H1 (cell line): ENCODE measurements at regions not wholly inside any gene's neighbourhood (a gene's known extent, or its start where the extent isn't known, plus 50 kb on each side); places are given as distances from the start of the nearest gene placed in this dataset.

ENCODE experiments used
- CTCF ChIA-PET: fragments of 300-600 bp; sonication (Branson Sonifier 250); formaldehyde crosslinking; loops from one replicate; lab custom pipeline; 2021; ENCODE audit not compliant: partially characterized antibody; lab: Charles Lee
- POLR2A ChIA-PET: fragments of 300-600 bp; sonication (Branson Sonifier 250); formaldehyde crosslinking; loops from one replicate; lab custom pipeline; 2021; ENCODE audit warnings: inconsistent platforms; ENCODE audit not compliant: partially characterized antibody; lab: Charles Lee
- DNase-seq, 2 experiments: peaks; one replicate each; pipeline versions ENCODE4 v3.0.0 to v3.0.0-alpha.2; 2010 to 2022; ENCODE audit warnings: low spot score in 2 of 2, low read depth in 1 of 2, mixed read lengths in 1 of 2
- FAIRE-seq: peaks from 2 replicates; lab custom pipeline; 2011; peaks lifted over from hg19 to GRCh38; lab: Jason Lieb, UNC
- H2AFZ ChIP-seq: 2 replicates; pipeline ENCODE4 v1.8.1; 2012; ENCODE audit warnings: low read length, inconsistent platforms
- H2AK5ac ChIP-seq: 2 replicates; pipeline ENCODE4 v1.6.1; 2013; ENCODE audit warnings: low read depth, low read length
- H2BK120ac ChIP-seq: replicated peaks from 2 replicates; pipeline ENCODE3; 2013; ENCODE audit warnings: low read depth, low read length, inconsistent platforms
- H2BK12ac ChIP-seq: 2 replicates; pipeline ENCODE4 v1.6.1; 2013; ENCODE audit warnings: low read depth, low read length
- H2BK15ac ChIP-seq: 2 replicates; pipeline ENCODE4 v1.6.1; 2013; ENCODE audit warnings: low read length
- H2BK20ac ChIP-seq: 2 replicates; pipeline ENCODE4 v1.6.1; 2013; ENCODE audit warnings: low read length
- H2BK5ac ChIP-seq: 2 replicates; pipeline ENCODE4 v1.6.1; 2013; ENCODE audit warnings: low read depth, low read length
- H3K14ac ChIP-seq: 2 replicates; pipeline ENCODE4 v1.6.1; 2013; ENCODE audit warnings: inconsistent platforms; ENCODE audit not compliant: insufficient read length
- H3K18ac ChIP-seq: 2 replicates; pipeline ENCODE4 v1.6.1; 2013; ENCODE audit warnings: low read length; ENCODE audit errors: extremely low read depth
- H3K23ac ChIP-seq: 2 replicates; pipeline ENCODE4 v1.6.1; 2013; ENCODE audit warnings: inconsistent platforms; ENCODE audit not compliant: insufficient read length
- H3K23me2 ChIP-seq: 2 replicates; pipeline ENCODE4 v1.6.1; 2013; ENCODE audit warnings: low read depth, low read length
- H3K27ac ChIP-seq: 2 replicates; pipeline ENCODE4 v1.6.1; 2011; ENCODE audit warnings: low read depth, low read length, inconsistent platforms
- H3K27me3 ChIP-seq, 4 experiments: replicated peaks in 1 of 4; 1 replicate in 1 of 4; 2 replicates in 3 of 4; pipeline versions ENCODE4 v1.6.1 to v1.8.1; 2011 to 2013; ENCODE audit warnings: low read length in 3 of 4, mild to moderate bottlenecking in 3 of 4, inconsistent platforms in 2 of 4, mixed read lengths in 2 of 4, moderate library complexity in 1 of 4; ENCODE audit not compliant: control insufficient read depth in 3 of 4, insufficient read depth in 3 of 4; ENCODE audit errors: extremely low read depth in 1 of 4
- H3K36me3 ChIP-seq, 4 experiments: 2 replicates each; pipeline versions ENCODE4 v1.6.1 to v1.8.1; 2011 to 2013; ENCODE audit warnings: mild to moderate bottlenecking in 4 of 4, low read length in 3 of 4, moderate library complexity in 2 of 4, control low read depth in 1 of 4, inconsistent platforms in 1 of 4; ENCODE audit not compliant: insufficient read depth in 4 of 4, control insufficient read depth in 2 of 4
- H3K4ac ChIP-seq: replicated peaks from 2 replicates; pipeline ENCODE3; 2013; ENCODE audit warnings: low read length, low read depth, mixed read lengths, inconsistent platforms; ENCODE audit not compliant: insufficient read length
- H3K4me1 ChIP-seq, 4 experiments: replicated peaks in 1 of 4; 1 replicate in 1 of 4; 2 replicates in 3 of 4; pipeline versions ENCODE4 v1.6.1 to v1.8.1; 2011 to 2013; ENCODE audit warnings: low read length in 3 of 4, inconsistent platforms in 2 of 4, mixed read lengths in 1 of 4; ENCODE audit not compliant: insufficient read depth in 4 of 4, control insufficient read depth in 3 of 4
- H3K4me2 ChIP-seq, 2 experiments: 2 replicates each; pipeline versions ENCODE4 v1.6.1 to v1.8.1; 2011 to 2013; ENCODE audit warnings: low read depth in 2 of 2, low read length in 2 of 2, control low read depth in 1 of 2, inconsistent platforms in 1 of 2, mild to moderate bottlenecking in 1 of 2; ENCODE audit not compliant: insufficient read depth in 1 of 2
- H3K4me3 ChIP-seq, 4 experiments: fragments of 200-600, 300-600 bp in 1 of 4; sonication (generic), shearing (Covaris generic), sonication (Bioruptor Twin) in 1 of 4; 2 replicates each; pipeline versions ENCODE4 v1.5.1 to v1.8.1; 2011 to 2016; ENCODE audit warnings: low read length in 4 of 4, low read depth in 3 of 4, control low read depth in 2 of 4, inconsistent platforms in 2 of 4, mild to moderate bottlenecking in 2 of 4, mixed read lengths in 1 of 4, moderate library complexity in 1 of 4; ENCODE audit not compliant: insufficient read depth in 2 of 4; ENCODE audit errors: extremely low read depth in 1 of 4
- H3K56ac ChIP-seq: replicated peaks from 2 replicates; pipeline ENCODE3; 2013; ENCODE audit warnings: low read depth, mild to moderate bottlenecking, mixed read lengths, low read length, inconsistent platforms; ENCODE audit not compliant: insufficient read length
- H3K79me1 ChIP-seq: 2 replicates; pipeline ENCODE4 v1.6.1; 2013; ENCODE audit warnings: low read depth, low read length, control low read depth
- H3K79me2 ChIP-seq, 2 experiments: 2 replicates each; pipeline versions ENCODE4 v1.6.1 to v1.8.1; 2012 to 2013; ENCODE audit warnings: low read length in 2 of 2, mild to moderate bottlenecking in 2 of 2, inconsistent platforms in 1 of 2; ENCODE audit not compliant: insufficient read depth in 2 of 2, control insufficient read depth in 1 of 2
- H3K9ac ChIP-seq, 4 experiments: replicated peaks in 1 of 4; 1 replicate in 1 of 4; 2 replicates in 3 of 4; pipeline versions ENCODE4 v1.6.1 to v1.8.1; 2011 to 2013; ENCODE audit warnings: low read depth in 3 of 4, low read length in 3 of 4, control low read depth in 2 of 4, mild to moderate bottlenecking in 2 of 4, moderate library complexity in 2 of 4, inconsistent platforms in 1 of 4; ENCODE audit errors: extremely low read depth in 1 of 4
- H3K9me3 ChIP-seq, 2 experiments: 2 replicates each; pipeline versions ENCODE4 v1.6.1 to v1.8.1; 2012 to 2013; ENCODE audit warnings: mild to moderate bottlenecking in 2 of 2, moderate library complexity in 2 of 2, control low read depth in 1 of 2, inconsistent platforms in 1 of 2, low read depth in 1 of 2, low read length in 1 of 2, mixed read lengths in 1 of 2; ENCODE audit not compliant: insufficient read depth in 2 of 2
- H4K20me1 ChIP-seq, 2 experiments: replicated peaks in 1 of 2; 2 replicates each; pipeline versions ENCODE3 to v1.8.1; 2011 to 2013; ENCODE audit warnings: inconsistent platforms in 2 of 2, low read length in 2 of 2, mild to moderate bottlenecking in 1 of 2; ENCODE audit not compliant: insufficient read depth in 2 of 2, control insufficient read depth in 1 of 2
- H4K5ac ChIP-seq: 2 replicates; pipeline ENCODE4 v1.6.1; 2013; ENCODE audit warnings: low read length, low read depth, mixed read lengths, inconsistent platforms; ENCODE audit not compliant: insufficient read length
- H4K8ac ChIP-seq: 2 replicates; pipeline ENCODE4 v1.8.0; 2013; ENCODE audit warnings: mild to moderate bottlenecking, moderate library complexity, low read length, inconsistent platforms; ENCODE audit not compliant: insufficient read depth; ENCODE audit errors: extremely low read depth
- H4K91ac ChIP-seq: replicated peaks from 2 replicates; pipeline ENCODE3; 2013; ENCODE audit warnings: low read length, mixed read lengths, inconsistent platforms; ENCODE audit not compliant: insufficient read length
- CBX8 ChIP-seq: fragments of 300-800, 300-1000 bp; sonication (generic); IDR thresholded peaks from 2 replicates; pipeline ENCODE4 v1.7.1; 2016; ENCODE audit warnings: low read depth, low read length, borderline replicate concordance
- RNF2 ChIP-seq: fragments of 200-900, 300-1000 bp; sonication (generic); IDR thresholded peaks from 2 replicates; pipeline ENCODE4 v1.7.1; 2016; ENCODE audit warnings: borderline replicate concordance, low read depth, mild to moderate bottlenecking, antibody characterized with exemption, low read length; ENCODE audit not compliant: poor library complexity, severe bottlenecking; ENCODE audit errors: missing control alignments
- whole genome bisulfite sequencing, 2 experiments: shearing (Covaris generic) in 1 of 2; methylation state at CpG; one replicate each; pipeline versions ENCODE4 v1.1.6 to v1.1.7; 2013 to 2015; ENCODE audit warnings: low lambda C conversion rate in 2 of 2, mixed read lengths in 2 of 2, inconsistent platforms in 1 of 2, low coverage in 1 of 2, missing lambda C conversion rate in 1 of 2; ENCODE audit not compliant: insufficient replicate concordance in 2 of 2, insufficient coverage in 1 of 2, insufficient read length in 1 of 2; ENCODE audit errors: extremely low coverage in 1 of 2, missing lambda C conversion rate in 1 of 2; 5-methylcytosine and 5-hydroxymethylcytosine counted together

GRCh38 chr3:61401359-61401758, 150.1 kb upstream of the FHIT start:
- H2BK5ac ChIP-seq: no peak overlapping the region
- no peak overlapping the region for H3K27ac ChIP-seq
- no peaks in the 10 kb centered on the region for H3K79me2 ChIP-seq
- POLR2A ChIA-PET: no interaction called here
- H3K36me3 ChIP-seq: no peaks in the 10 kb centered on the region
- CTCF ChIA-PET: no interaction called here
- H3K79me1 ChIP-seq: no peaks in the 10 kb centered on the region
- no peak for FAIRE-seq
- no peak overlapping the region for H2AK5ac ChIP-seq
- H3K4me2 ChIP-seq: no peak overlapping the region
- no peak overlapping the region for H2BK120ac ChIP-seq
- H3K9ac ChIP-seq: no peak overlapping the region
- no peak for DNase-seq
- no peaks in the 10 kb centered on the region for H4K20me1 ChIP-seq
- H2BK20ac ChIP-seq: no peak overlapping the region
- H2AFZ ChIP-seq: no peak overlapping the region
- no peak overlapping the region for H4K5ac ChIP-seq
- H3K4ac ChIP-seq: no peak overlapping the region
- H3K9me3 ChIP-seq: no peaks in the 10 kb centered on the region
- no peak overlapping the region for H3K56ac ChIP-seq
- H2BK15ac ChIP-seq: no peak overlapping the region
- H3K4me3 ChIP-seq: no peak overlapping the region
- no peaks in the 10 kb centered on the region for H3K27me3 ChIP-seq
- H3K23me2 ChIP-seq: no peaks in the 10 kb centered on the region
- no peak overlapping the region for H4K91ac ChIP-seq
- no peak overlapping the region for H4K8ac ChIP-seq
- no peaks in the 10 kb centered on the region for H3K4me1 ChIP-seq
- no peak overlapping the region for H3K18ac ChIP-seq
- no peak overlapping the region for H3K23ac ChIP-seq
- no peak overlapping the region for H3K14ac ChIP-seq
- WGBS, 2 experiments: 90% methylated on average over 3 of the region's 3 CpGs; no CpG with 5 or more reads in 1 of the 2 experiments
- H2BK12ac ChIP-seq: no peak overlapping the region
- TF ChIP-seq RNF2 (no peak), CBX8 (no peak)
